Thyroid gland (tissue), 4 donors: ENCODE measurements at regions not wholly inside any gene's neighbourhood (a gene's known extent, or its start where the extent isn't known, plus 50 kb on each side); places are given as distances from the start of the nearest gene placed in this dataset.

Experiments used
- DNase-seq, 2 donors: peaks; one replicate each; pipeline ENCODE4 v3.0.0-alpha.2; 2019
- H3K27ac ChIP-seq, 3 donors: fragments of 200-600 bp; sonication (generic); 1 replicate in 2 of 3; 2 replicates in 1 of 3; pipeline ENCODE4 v1.5.1; 2016 to 2019; ENCODE audit warnings: mild to moderate bottlenecking in 1 of 3, moderate library complexity in 1 of 3
- H3K27me3 ChIP-seq: fragments of 200-600 bp; sonication (generic); one replicate; pipeline ENCODE4 v1.5.1; 2019
- H3K36me3 ChIP-seq, 2 donors: fragments of 200-600 bp; sonication (generic); one replicate each; pipeline ENCODE4 v1.5.1; 2016 to 2019
- H3K4me1 ChIP-seq, 2 donors: fragments of 200-600 bp; sonication (generic); one replicate each; pipeline ENCODE4 v1.5.1; 2017 to 2019
- H3K4me3 ChIP-seq, 3 donors: fragments of 200-600 bp; sonication (generic); replicated peaks in 1 of 3; 1 replicate in 2 of 3; 2 replicates in 1 of 3; pipeline ENCODE4 v1.5.1; 2016; ENCODE audit warnings: mild to moderate bottlenecking in 1 of 3
- H3K9me3 ChIP-seq: fragments of 200-600 bp; sonication (generic); one replicate; pipeline ENCODE4 v1.5.1; 2017
- CTCF ChIP-seq, 6 experiments: fragments of 200-600 bp in 3 of 6; fragments of 450-650 bp in 3 of 6; sonication (generic) in 3 of 6; IDR thresholded peaks; one replicate each; pipeline ENCODE4 v1.5.1; 2016 to 2019; ENCODE audit warnings: antibody characterized with exemption in 6 of 6, mild to moderate bottlenecking in 2 of 6, inconsistent platforms in 1 of 6, moderate library complexity in 1 of 6
- POLR2A ChIP-seq, 2 donors: fragments of 450-650 bp; IDR thresholded peaks; one replicate each; pipeline ENCODE4 v1.6.1; 2017; ENCODE audit warnings: antibody characterized with exemption in 2 of 2, mild to moderate bottlenecking in 2 of 2, moderate library complexity in 1 of 2
- WGBS, 2 donors: methylation state at CpG; one replicate each; pipeline ENCODE4 v1.1.5; 2017; 5-methylcytosine and 5-hydroxymethylcytosine counted together
- intact Hi-C: fragments of 100-400 bp; cut with DNase I; formaldehyde crosslinking; loops from one replicate; pipeline ENCODE4 v1.15.1; 2023

- H3K36me3 ChIP-seq = no peaks in the 10 kb centered on the region
- no peak overlapping the region for H3K27ac ChIP-seq
- no peaks in the 10 kb centered on the region for H3K9me3 ChIP-seq
- no peak for TF ChIP-seq CTCF (IDR thresholded peaks at IDR 0.05)
- no peak for TF ChIP-seq POLR2A (IDR thresholded peaks at IDR 0.05)
- intact Hi-C loops = no loop called here
- H3K4me3 ChIP-seq = no peak overlapping the region
- DNase-seq = no peak
- H3K4me1 ChIP-seq = no peaks in the 10 kb centered on the region
- H3K27me3 ChIP-seq = no peaks in the 10 kb centered on the region
- 88% methylated on average over 1 of the region's 1 CpG for WGBS, 2 donors
These were observed 445.8 kb upstream of the CITED2 start for GRCh38 chr6:139820210-139820609.

GRCh38 chr6:139819776-139820175 lies 445.3 kb upstream of the CITED2 start:
- no peak for DNase-seq
- intact Hi-C loops = no loop called here
- H3K27ac ChIP-seq = no peak overlapping the region

GRCh38 chr6:139812939-139813338 lies 438.5 kb upstream of the CITED2 start:
- H3K4me1 ChIP-seq = no peaks in the 10 kb centered on the region
- H3K27ac ChIP-seq = no peak overlapping the region
- H3K9me3 ChIP-seq = no peaks in the 10 kb centered on the region
- 94 to 95% methylated on average over 3 of the region's 3 CpGs for WGBS, 2 donors
- H3K36me3 ChIP-seq = no peaks in the 10 kb centered on the region
- H3K27me3 ChIP-seq = no peaks in the 10 kb centered on the region
- no peak for DNase-seq
- H3K4me3 ChIP-seq = no peak overlapping the region
- TF ChIP-seq CTCF (IDR thresholded peaks at IDR 0.05) (no peak), POLR2A (IDR thresholded peaks at IDR 0.05) (no peak)
- intact Hi-C loops = no loop called here

More at GRCh38 chr6:139819776-139820175, 445.3 kb upstream of the CITED2 start:
- H3K9me3 ChIP-seq = no peaks in the 10 kb centered on the region
- no peaks in the 10 kb centered on the region for H3K36me3 ChIP-seq
- no peak overlapping the region for H3K4me3 ChIP-seq
- WGBS, 2 donors = 86 to 94% methylated on average over 4 of the region's 4 CpGs
- H3K27me3 ChIP-seq = no peaks in the 10 kb centered on the region
- H3K4me1 ChIP-seq = no peaks in the 10 kb centered on the region
- TF ChIP-seq POLR2A (IDR thresholded peaks at IDR 0.05) (no peak), CTCF (IDR thresholded peaks at IDR 0.05) (no peak)

- TF ChIP-seq POLR2A (IDR thresholded peaks at IDR 0.05) (no peak), CTCF (IDR thresholded peaks at IDR 0.05) (no peak)
- WGBS, 2 donors = 94 to 95% methylated on average over 2 of the region's 2 CpGs
- Histone ChIP-seq H3K36me3 (no peaks in the 10 kb centered on the region), H3K4me1 (no peaks in the 10 kb centered on the region), H3K4me3 (no peak overlapping the region), H3K27ac (no peak overlapping the region), H3K9me3 (no peaks in the 10 kb centered on the region), H3K27me3 (no peaks in the 10 kb centered on the region)
- DNase-seq = no peak
- intact Hi-C loops = no loop called here
These were observed 427.3 kb upstream of the CITED2 start for GRCh38 chr6:139801571-139802321.

- Histone ChIP-seq H3K27ac (no peak overlapping the region), H3K27me3 (no peaks in the 10 kb centered on the region), H3K4me3 (no peak overlapping the region), H3K36me3 (no peaks in the 10 kb centered on the region), H3K4me1 (no peaks in the 10 kb centered on the region), H3K9me3 (no peaks in the 10 kb centered on the region)
- no peak for DNase-seq
- 80 to 81% methylated on average over 1 of the region's 1 CpG for WGBS, 2 donors
- intact Hi-C loops = no loop called here
- no peak for TF ChIP-seq CTCF (IDR thresholded peaks at IDR 0.05)
- no peak for TF ChIP-seq POLR2A (IDR thresholded peaks at IDR 0.05)
These were observed 426.4 kb upstream of the CITED2 start for GRCh38 chr6:139800837-139801236.
